Caco-2 (cell line): ENCODE measurements at regions not wholly inside any gene's neighbourhood (a gene's known extent, or its start where the extent isn't known, plus 50 kb on each side); places are given as distances from the start of the nearest gene placed in this dataset.

Experiments used
- BruUV-seq: library from RNA; stranded (reverse); fragments of 400-500 nt; replicated peaks from 2 replicates; lab custom pipeline; 2021; lab: Mats Ljungman, UMichigan
- CTCF ChIA-PET: fragments of 300-600 bp; sonication (Branson Sonifier 250); formaldehyde crosslinking; loops from one replicate; lab custom pipeline; 2022; ENCODE audit warnings: antibody characterized with exemption; lab: Charles Lee
- POLR2A ChIA-PET: fragments of 300-600 bp; sonication (Branson Sonifier 250); formaldehyde crosslinking; loops from one replicate; lab custom pipeline; 2022; ENCODE audit warnings: antibody characterized with exemption; lab: Charles Lee
- DNase-seq, 2 experiments: peaks; one replicate each; pipeline versions ENCODE4 v3.0.0 to v3.0.0-alpha.2; 2020 to 2022
- H3K27me3 ChIP-seq: replicated peaks from 2 replicates; pipeline ENCODE4 v1.6.0; 2011; ENCODE audit warnings: low read length; ENCODE audit not compliant: control insufficient read depth, insufficient read depth
- H3K36me3 ChIP-seq: 2 replicates; pipeline ENCODE4 v1.5.1; 2011; ENCODE audit warnings: low read length; ENCODE audit not compliant: control insufficient read depth, insufficient read depth
- H3K4me1 ChIP-seq: fragments of 250-450 bp; sonication (Bioruptor Pico); 2 replicates; pipeline ENCODE4 v1.5.1; 2020; ENCODE audit warnings: mild to moderate bottlenecking
- H3K4me3 ChIP-seq: 2 replicates; pipeline ENCODE4 v1.5.1; 2011; ENCODE audit warnings: low read depth, mild to moderate bottlenecking, control low read depth, low read length
- H3K9me3 ChIP-seq: fragments of 250-450 bp; sonication (Bioruptor Pico); 2 replicates; pipeline ENCODE4 v1.5.1; 2020; ENCODE audit warnings: mild to moderate bottlenecking, moderate library complexity
- H3K27ac Mint-ChIP-seq: one replicate; pipeline ENCODE4 v1.8.0; 2022; ENCODE audit warnings: mixed read lengths; ENCODE audit not compliant: unreplicated experiment
- H3K27me3 Mint-ChIP-seq: one replicate; pipeline ENCODE4 v1.8.0; 2022; ENCODE audit warnings: mixed read lengths; ENCODE audit not compliant: insufficient read depth, unreplicated experiment
- H3K36me3 Mint-ChIP-seq: one replicate; pipeline ENCODE4 v1.8.0; 2022; ENCODE audit warnings: mild to moderate bottlenecking, mixed read lengths; ENCODE audit not compliant: insufficient read depth, unreplicated experiment
- H3K4me1 Mint-ChIP-seq: one replicate; pipeline ENCODE4 v1.8.0; 2022; ENCODE audit warnings: low read depth, mixed read lengths; ENCODE audit not compliant: unreplicated experiment
- H3K4me3 Mint-ChIP-seq: one replicate; pipeline ENCODE4 v1.8.0; 2022; ENCODE audit warnings: mild to moderate bottlenecking, moderate library complexity, mixed read lengths; ENCODE audit not compliant: unreplicated experiment
- H3K9me3 Mint-ChIP-seq: one replicate; pipeline ENCODE4 v1.8.0; 2022; ENCODE audit warnings: mixed read lengths; ENCODE audit not compliant: unreplicated experiment
- intact Hi-C: fragments of 100-400 bp; cut with micrococcal nuclease; formaldehyde crosslinking; loops from one replicate; pipeline ENCODE4 v1.10.0; 2022; ENCODE audit not compliant: unreplicated experiment
- TF ChIP-seq, protein P1 (sequence below), 2 experiments: fragments of 200-600 bp in 1 of 2; IDR thresholded peaks; 1 replicate in 1 of 2; 2 replicates in 1 of 2; pipeline versions ENCODE4 v1.5.1 to v1.8.0; 2011 to 2022; ENCODE audit warnings: antibody characterized with exemption in 1 of 2, control low read depth in 1 of 2, inconsistent platforms in 1 of 2, low read depth in 1 of 2, low read length in 1 of 2, mild to moderate bottlenecking in 1 of 2, moderate library complexity in 1 of 2; ENCODE audit not compliant: insufficient read depth in 1 of 2, severe bottlenecking in 1 of 2, unreplicated experiment in 1 of 2

DNA sequence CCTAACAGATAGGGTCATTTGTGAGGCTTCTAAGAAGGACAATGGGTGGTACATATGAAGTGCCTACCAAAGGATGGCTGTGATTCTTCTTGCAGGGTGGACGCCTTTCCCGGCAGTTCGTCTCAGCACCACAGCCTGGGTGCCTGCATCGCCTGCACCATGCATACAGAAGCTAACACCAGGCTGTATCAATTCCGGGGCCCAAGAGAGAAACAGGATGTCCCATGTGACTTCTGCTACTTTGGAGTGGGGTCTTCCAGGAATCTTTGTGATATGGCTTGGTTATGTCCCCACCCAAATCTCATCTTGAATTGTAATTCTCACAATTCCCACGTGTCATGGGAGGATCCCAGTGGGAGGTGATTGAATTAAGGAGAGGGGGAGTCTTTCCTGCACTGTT lies 251.6 kb upstream of the TNRC6C start:
- Mint-ChIP-seq H3K36me3 (no peaks in the 10 kb centered on the region), H3K27me3 (peaks cover 17% of the 10 kb centered on the region), H3K4me3 (no peak overlapping the region), H3K27ac (no peak overlapping the region), H3K9me3 (peaks cover 36% of the 10 kb centered on the region), H3K4me1 (no peaks in the 10 kb centered on the region)
- POLR2A ChIA-PET: no interaction called here
- no peak overlapping the region for H3K4me3 ChIP-seq
- H3K4me1 ChIP-seq: no peaks in the 10 kb centered on the region
- no TSS peak for BruUV-seq
- H3K36me3 ChIP-seq: no peaks in the 10 kb centered on the region
- intact Hi-C loops: no loop called here
- TF ChIP-seq, protein P1, sequence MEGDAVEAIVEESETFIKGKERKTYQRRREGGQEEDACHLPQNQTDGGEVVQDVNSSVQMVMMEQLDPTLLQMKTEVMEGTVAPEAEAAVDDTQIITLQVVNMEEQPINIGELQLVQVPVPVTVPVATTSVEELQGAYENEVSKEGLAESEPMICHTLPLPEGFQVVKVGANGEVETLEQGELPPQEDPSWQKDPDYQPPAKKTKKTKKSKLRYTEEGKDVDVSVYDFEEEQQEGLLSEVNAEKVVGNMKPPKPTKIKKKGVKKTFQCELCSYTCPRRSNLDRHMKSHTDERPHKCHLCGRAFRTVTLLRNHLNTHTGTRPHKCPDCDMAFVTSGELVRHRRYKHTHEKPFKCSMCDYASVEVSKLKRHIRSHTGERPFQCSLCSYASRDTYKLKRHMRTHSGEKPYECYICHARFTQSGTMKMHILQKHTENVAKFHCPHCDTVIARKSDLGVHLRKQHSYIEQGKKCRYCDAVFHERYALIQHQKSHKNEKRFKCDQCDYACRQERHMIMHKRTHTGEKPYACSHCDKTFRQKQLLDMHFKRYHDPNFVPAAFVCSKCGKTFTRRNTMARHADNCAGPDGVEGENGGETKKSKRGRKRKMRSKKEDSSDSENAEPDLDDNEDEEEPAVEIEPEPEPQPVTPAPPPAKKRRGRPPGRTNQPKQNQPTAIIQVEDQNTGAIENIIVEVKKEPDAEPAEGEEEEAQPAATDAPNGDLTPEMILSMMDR (IDR thresholded peaks at IDR 0.05; ENCODE audit: insufficient read depth in 1 of 2, low read depth in 1 of 2, low read length in 1 of 2, severe bottlenecking in 1 of 2, unreplicated experiment in 1 of 2): no peak
- DNase-seq: no peak
- peaks cover 19% of the 10 kb centered on the region for H3K9me3 ChIP-seq
- CTCF ChIA-PET: no interaction called here
- no peaks in the 10 kb centered on the region; the same call in 1 of the 2 replicates for H3K27me3 ChIP-seq

DNA sequence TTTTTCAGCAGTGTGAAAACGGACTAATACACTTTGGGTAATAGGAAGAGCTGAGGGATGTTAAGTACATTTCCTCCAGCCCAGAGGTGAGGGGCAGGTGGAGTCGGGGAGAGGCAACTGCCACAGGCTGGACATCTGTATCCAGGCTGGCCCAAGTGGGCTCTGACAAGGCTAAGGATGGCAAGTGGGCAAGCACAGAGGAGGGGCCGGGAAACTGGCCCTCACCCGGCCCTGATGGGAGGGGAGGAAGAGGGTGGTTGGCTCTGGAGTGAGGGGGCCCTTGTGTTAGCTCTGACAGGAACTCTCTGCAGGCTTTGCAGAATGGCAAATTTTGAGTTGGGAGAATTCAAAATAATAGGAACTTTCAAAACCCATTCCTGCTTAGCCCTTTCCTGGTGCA lies 251.0 kb upstream of the TNRC6C start:
- Mint-ChIP-seq H3K4me1 (no peaks in the 10 kb centered on the region), H3K36me3 (no peaks in the 10 kb centered on the region), H3K4me3 (no peak overlapping the region), H3K27ac (no peak overlapping the region), H3K9me3 (peaks cover 30% of the 10 kb centered on the region), H3K27me3 (peaks cover 15% of the 10 kb centered on the region)
- CTCF ChIA-PET: no interaction called here
- no TSS peak for BruUV-seq
- DNase-seq: no peak
- POLR2A ChIA-PET: no interaction called here
- TF ChIP-seq, protein P1 (IDR thresholded peaks at IDR 0.05; ENCODE audit: insufficient read depth in 1 of 2, low read depth in 1 of 2, low read length in 1 of 2, severe bottlenecking in 1 of 2, unreplicated experiment in 1 of 2): no peak
- Histone ChIP-seq H3K4me3 (no peak overlapping the region), H3K36me3 (no peaks in the 10 kb centered on the region), H3K4me1 (no peaks in the 10 kb centered on the region), H3K9me3 (peaks cover 19% of the 10 kb centered on the region), H3K27me3 (no peaks in the 10 kb centered on the region; the same call in 1 of the 2 replicates)
- intact Hi-C loops: no loop called here

DNA sequence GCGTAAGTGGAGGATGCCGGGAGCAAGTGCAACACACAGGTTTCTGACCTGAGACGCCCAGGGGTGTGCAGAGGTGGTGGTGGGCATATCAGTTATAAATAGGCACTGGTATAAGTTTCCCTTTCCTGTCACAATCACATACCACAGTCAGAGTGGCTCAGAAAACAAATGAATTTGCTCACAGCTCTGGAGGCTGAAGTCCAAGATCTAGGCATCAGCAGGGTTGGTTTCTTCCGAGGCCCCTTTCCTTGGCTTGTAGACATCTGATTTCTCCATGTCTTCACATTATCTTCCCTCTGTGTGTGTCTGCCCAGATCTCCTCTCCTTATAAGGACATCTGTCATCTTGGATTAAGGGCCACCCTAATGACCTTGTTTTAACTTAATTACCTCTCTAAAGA lies 250.5 kb upstream of the TNRC6C start:
- no peak overlapping the region for H3K4me3 ChIP-seq
- no peaks in the 10 kb centered on the region; the same call in 1 of the 2 replicates for H3K27me3 ChIP-seq
- H3K36me3 ChIP-seq: no peaks in the 10 kb centered on the region
- H3K27me3 Mint-ChIP-seq: peaks cover 16% of the 10 kb centered on the region
- TF ChIP-seq, protein P1 (IDR thresholded peaks at IDR 0.05; ENCODE audit: insufficient read depth in 1 of 2, low read depth in 1 of 2, low read length in 1 of 2, severe bottlenecking in 1 of 2, unreplicated experiment in 1 of 2): no peak
- H3K9me3 Mint-ChIP-seq: peaks cover 25% of the 10 kb centered on the region
- no peaks in the 10 kb centered on the region for H3K4me1 Mint-ChIP-seq
- no TSS peak for BruUV-seq
- no peak overlapping the region for H3K27ac Mint-ChIP-seq
- ChIA-PET POLR2A (no interaction called here), CTCF (no interaction called here)
- H3K36me3 Mint-ChIP-seq: no peaks in the 10 kb centered on the region
- no peak overlapping the region for H3K4me3 Mint-ChIP-seq
- intact Hi-C loops: no loop called here
- no peaks in the 10 kb centered on the region for H3K4me1 ChIP-seq
- DNase-seq: no peak
- H3K9me3 ChIP-seq: peaks cover 19% of the 10 kb centered on the region
